Neural cell (in vitro differentiated cells): ENCODE measurements at regions not wholly inside any gene's neighbourhood (a gene's known extent, or its start where the extent isn't known, plus 50 kb on each side); places are given as distances from the start of the nearest gene placed in this dataset.

ENCODE experiments used
- H2AFZ ChIP-seq: fragments of 200-600, 300-800 bp; sonication (generic), shearing (Covaris generic); 2 replicates; pipeline ENCODE4 v1.6.0; 2014; ENCODE audit warnings: low read depth, mild to moderate bottlenecking, antibody characterized with exemption, low read length, moderate library complexity
- H3F3A ChIP-seq: fragments of 200-600 bp; shearing (Covaris generic); 2 replicates; pipeline ENCODE4 v1.6.1; 2016; ENCODE audit warnings: mild to moderate bottlenecking, moderate library complexity, mixed read lengths, antibody characterized with exemption, low read length; ENCODE audit not compliant: insufficient read depth, poor library complexity, severe bottlenecking
- H3K27ac ChIP-seq: fragments of 200-600, 300-800 bp; sonication (generic), shearing (Covaris generic); 2 replicates; pipeline ENCODE4 v1.5.1; 2014; ENCODE audit warnings: mild to moderate bottlenecking, low read length, moderate library complexity
- H3K27me3 ChIP-seq: fragments of 300-800, 200-600 bp; sonication (generic), shearing (Covaris generic); 2 replicates; pipeline ENCODE4 v1.6.0; 2014; ENCODE audit warnings: mild to moderate bottlenecking, low read depth, low read length, moderate library complexity; ENCODE audit not compliant: insufficient read depth
- H3K36me3 ChIP-seq: fragments of 300-800, 200-600 bp; sonication (generic), shearing (Covaris generic); 2 replicates; pipeline ENCODE4 v1.5.1; 2014; ENCODE audit warnings: mild to moderate bottlenecking, antibody characterized with exemption, low read length, moderate library complexity; ENCODE audit not compliant: insufficient read depth
- H3K4me2 ChIP-seq: fragments of 300-800, 200-600 bp; sonication (generic), shearing (Covaris generic); 2 replicates; pipeline ENCODE4 v1.6.0; 2014; ENCODE audit warnings: mild to moderate bottlenecking, low read length
- H3K4me3 ChIP-seq: fragments of 300-800, 200-600 bp; sonication (generic), shearing (Covaris generic); 2 replicates; pipeline ENCODE4 v1.5.1; 2014; ENCODE audit warnings: mild to moderate bottlenecking, low read length, moderate library complexity
- H3K79me2 ChIP-seq: fragments of 200-600 bp; shearing (Covaris generic); replicated peaks from 2 replicates; pipeline ENCODE4 v1.6.0; 2014; ENCODE audit warnings: mild to moderate bottlenecking, low read length, moderate library complexity; ENCODE audit not compliant: insufficient read depth
- H3K9ac ChIP-seq: fragments of 300-800, 200-600 bp; sonication (generic), shearing (Covaris generic); 2 replicates; pipeline ENCODE4 v1.6.1; 2016; ENCODE audit warnings: mild to moderate bottlenecking, low read length, mixed read lengths
- H3K9me2 ChIP-seq: fragments of 200-600 bp; shearing (Covaris generic); 2 replicates; pipeline ENCODE4 v1.6.1; 2016; ENCODE audit warnings: mild to moderate bottlenecking, low read length, mixed read lengths; ENCODE audit not compliant: insufficient read depth
- H3K9me3 ChIP-seq: fragments of 200-600, 300-800 bp; sonication (generic), shearing (Covaris generic); 2 replicates; pipeline ENCODE4 v1.6.1; 2016; ENCODE audit warnings: mild to moderate bottlenecking, mixed run types, low read length, moderate library complexity, mixed read lengths
- H4K20me1 ChIP-seq: fragments of 200-600 bp; shearing (Covaris generic); 2 replicates; pipeline ENCODE4 v1.6.1; 2016; ENCODE audit warnings: mild to moderate bottlenecking, mixed run types; ENCODE audit not compliant: insufficient read depth
- CTCF ChIP-seq: fragments of 450-650 bp; IDR thresholded peaks from 2 replicates; pipeline ENCODE4 v1.5.1; 2014; ENCODE audit warnings: antibody characterized with exemption, mild to moderate bottlenecking, moderate library complexity; ENCODE audit not compliant: poor library complexity, severe bottlenecking
- EP300 ChIP-seq: fragments of 450-650 bp; conservative IDR thresholded peaks from 2 replicates; pipeline ENCODE4 v1.6.1; 2014; ENCODE audit warnings: antibody characterized with exemption, mild to moderate bottlenecking, moderate library complexity; ENCODE audit not compliant: poor library complexity, severe bottlenecking
- EZH2 ChIP-seq: fragments of 200-600, 300-800 bp; shearing (Covaris generic), sonication (generic); IDR thresholded peaks from 2 replicates; pipeline ENCODE4 v1.6.1; 2014; ENCODE audit warnings: antibody characterized with exemption, low read length, borderline replicate concordance, mild to moderate bottlenecking; ENCODE audit not compliant: insufficient read depth, poor library complexity, severe bottlenecking
- MXI1 ChIP-seq: fragments of 450-650 bp; conservative IDR thresholded peaks from 2 replicates; pipeline ENCODE4 v1.6.1; 2014; ENCODE audit warnings: antibody characterized with exemption, mild to moderate bottlenecking; ENCODE audit not compliant: poor library complexity, severe bottlenecking
- POLR2AphosphoS5 ChIP-seq: IDR thresholded peaks from 2 replicates; pipeline ENCODE4 v1.6.1; 2012
- RAD21 ChIP-seq: fragments of 450-650 bp; conservative IDR thresholded peaks from 2 replicates; pipeline ENCODE4 v1.6.1; 2014; ENCODE audit warnings: antibody characterized with exemption, mild to moderate bottlenecking, moderate library complexity
- REST ChIP-seq: IDR thresholded peaks from 2 replicates; pipeline ENCODE4 v1.6.1; 2012; ENCODE audit warnings: borderline replicate concordance
- SMC3 ChIP-seq: fragments of 450-650 bp; conservative IDR thresholded peaks from 2 replicates; pipeline ENCODE4 v1.6.1; 2014; ENCODE audit warnings: antibody characterized with exemption, mild to moderate bottlenecking, moderate library complexity; ENCODE audit not compliant: poor library complexity
- TAF1 ChIP-seq: IDR thresholded peaks from 2 replicates; pipeline ENCODE4 v1.6.1; 2012; ENCODE audit warnings: low read depth

GRCh38 chr5:4730279-4730678, 409.9 kb upstream of the ADAMTS16 start:
- Histone ChIP-seq H4K20me1 (no peaks in the 10 kb centered on the region), H3K79me2 (no peaks in the 10 kb centered on the region), H3K9me3 (no peaks in the 10 kb centered on the region), H3K36me3 (no peaks in the 10 kb centered on the region), H2AFZ (no peak overlapping the region), H3K27ac (no peak overlapping the region), H3K27me3 (no peaks in the 10 kb centered on the region), H3K9ac (no peak overlapping the region), H3K9me2 (no peaks in the 10 kb centered on the region), H3K4me3 (no peak overlapping the region), H3K4me2 (no peak overlapping the region), H3F3A (no peaks in the 10 kb centered on the region)
- no peak for TF ChIP-seq SMC3
- no peak for TF ChIP-seq POLR2AphosphoS5
- peak; percentile 45 for TF ChIP-seq REST

GRCh38 chr5:4734348-4734747, 405.8 kb upstream of the ADAMTS16 start:
- Histone ChIP-seq H3K36me3 (no peaks in the 10 kb centered on the region), H4K20me1 (no peaks in the 10 kb centered on the region), H3K27ac (no peak overlapping the region), H3K9me2 (no peaks in the 10 kb centered on the region), H3K79me2 (no peaks in the 10 kb centered on the region), H3K9me3 (no peaks in the 10 kb centered on the region), H2AFZ (no peak overlapping the region), H3K27me3 (no peaks in the 10 kb centered on the region), H3K4me3 (no peak overlapping the region), H3K9ac (no peak overlapping the region), H3F3A (no peaks in the 10 kb centered on the region), H3K4me2 (no peak overlapping the region)
- TF ChIP-seq SMC3 (no peak), REST (no peak), MXI1 (no peak), EP300 (no peak), RAD21 (no peak), CTCF (no peak), POLR2AphosphoS5 (no peak), EZH2 (no peak), TAF1 (no peak)
